Endothelial cell of umbilical vein (primary cell): ENCODE measurements at regions not wholly inside any gene's neighbourhood (a gene's known extent, or its start where the extent isn't known, plus 50 kb on each side); places are given as distances from the start of the nearest gene placed in this dataset.

Experiments used
- BruUV-seq: library from RNA; stranded (reverse); fragments of 400-500 nt; replicated peaks from 2 replicates; lab custom pipeline; 2021; lab: Mats Ljungman, UMichigan
- CTCF ChIA-PET: fragments of 300-600, 350-600 bp; sonication (Branson Sonifier 250); formaldehyde crosslinking; loops from one replicate; lab custom pipeline; 2021; ENCODE audit warnings: antibody characterized with exemption, inconsistent platforms; lab: Charles Lee
- POLR2A ChIA-PET: fragments of 300-600, 350-600 bp; sonication (Branson Sonifier 250); formaldehyde crosslinking; loops from one replicate; lab custom pipeline; 2021; ENCODE audit warnings: antibody characterized with exemption, inconsistent platforms; lab: Charles Lee
- DNase-seq: peaks from one replicate; pipeline ENCODE4 v3.0.0-alpha.2; 2011; ENCODE audit warnings: low read depth, low spot score
- FAIRE-seq: peaks from 2 replicates; lab custom pipeline; 2011; peaks lifted over from hg19 to GRCh38; lab: Jason Lieb, UNC
- H2AFZ ChIP-seq: 2 replicates; pipeline ENCODE4 v1.6.0; 2012; ENCODE audit warnings: low read depth, low read length, control low read depth, inconsistent platforms
- H3K27ac ChIP-seq: 2 replicates; pipeline ENCODE4 v1.5.1; 2011; ENCODE audit warnings: low read depth, mild to moderate bottlenecking, control low read depth, low read length, moderate library complexity; ENCODE audit not compliant: insufficient read depth
- H3K27me3 ChIP-seq, 2 experiments: 2 replicates each; pipeline versions ENCODE4 v1.6.0 to v1.6.1; 2011; ENCODE audit warnings: low read length in 2 of 2, mixed read lengths in 1 of 2; ENCODE audit not compliant: control insufficient read depth in 2 of 2, insufficient read depth in 2 of 2
- H3K36me3 ChIP-seq, 2 experiments: 2 replicates in 1 of 2; 3 replicates in 1 of 2; pipeline ENCODE4 v1.5.1; 2011; ENCODE audit warnings: low read length in 2 of 2, mild to moderate bottlenecking in 1 of 2, moderate library complexity in 1 of 2; ENCODE audit not compliant: control insufficient read depth in 2 of 2, insufficient read depth in 2 of 2; ENCODE audit errors: extremely low read depth in 1 of 2
- H3K4me1 ChIP-seq: 3 replicates; pipeline ENCODE4 v1.5.1; 2011; ENCODE audit warnings: mild to moderate bottlenecking, low read length; ENCODE audit not compliant: control insufficient read depth, insufficient read depth; ENCODE audit errors: extremely low read depth
- H3K4me2 ChIP-seq: 2 replicates; pipeline ENCODE4 v1.6.1; 2011; ENCODE audit warnings: low read length, control low read depth, mixed read lengths; ENCODE audit not compliant: insufficient read depth
- H3K4me3 ChIP-seq, 3 experiments: fragments of 200-600 bp in 1 of 3; sonication (generic), shearing (Covaris generic) in 1 of 3; replicated peaks in 1 of 3; 2 replicates each; pipeline ENCODE4 v1.5.1; 2011 to 2016; ENCODE audit warnings: control low read depth in 3 of 3, low read length in 3 of 3, mild to moderate bottlenecking in 2 of 3, inconsistent platforms in 1 of 3, low read depth in 1 of 3, moderate library complexity in 1 of 3; ENCODE audit not compliant: insufficient read depth in 1 of 3
- H3K79me2 ChIP-seq: 2 replicates; pipeline ENCODE4 v1.6.0; 2012; ENCODE audit warnings: low read length, inconsistent platforms; ENCODE audit not compliant: control insufficient read depth, insufficient read depth
- H3K9ac ChIP-seq: replicated peaks from 2 replicates; pipeline ENCODE3; 2011; ENCODE audit warnings: low read length, control low read depth; ENCODE audit not compliant: insufficient read depth; ENCODE audit errors: extremely low read depth
- H3K9me1 ChIP-seq: replicated peaks from 3 replicates; pipeline ENCODE4 v1.6.0; 2011; ENCODE audit warnings: mild to moderate bottlenecking, low read length; ENCODE audit not compliant: control insufficient read depth, insufficient read depth; ENCODE audit errors: extremely low read depth
- H3K9me3 ChIP-seq: replicated peaks from 2 replicates; pipeline ENCODE4 v1.5.1; 2012; ENCODE audit warnings: low read length, inconsistent platforms; ENCODE audit not compliant: control insufficient read depth, insufficient read depth
- H4K20me1 ChIP-seq: replicated peaks from 2 replicates; pipeline ENCODE3; 2011; ENCODE audit warnings: mild to moderate bottlenecking, low read length; ENCODE audit not compliant: control insufficient read depth, insufficient read depth; ENCODE audit errors: extremely low read depth
- CTCF ChIP-seq, 2 donors: IDR thresholded peaks; 1 replicate in 1 of 2; 2 replicates in 1 of 2; pipeline ENCODE4 v1.5.1; 2011; ENCODE audit warnings: low read length in 2 of 2, mild to moderate bottlenecking in 2 of 2, moderate library complexity in 2 of 2, control low read depth in 1 of 2, inconsistent platforms in 1 of 2, low read depth in 1 of 2; ENCODE audit not compliant: insufficient read depth in 1 of 2; ENCODE audit errors: extremely low read depth in 1 of 2
- FOS ChIP-seq: IDR thresholded peaks from 2 replicates; pipeline ENCODE4 v1.6.1; 2011; ENCODE audit warnings: mild to moderate bottlenecking, low read length, moderate library complexity, borderline replicate concordance; ENCODE audit not compliant: insufficient read depth
- GATA2 ChIP-seq: IDR thresholded peaks from 2 replicates; pipeline ENCODE4 v1.7.0; 2011; ENCODE audit warnings: low read depth, mild to moderate bottlenecking, moderate library complexity, mixed read lengths, low read length; ENCODE audit not compliant: insufficient read length, insufficient read depth
- dilution Hi-C: fragments of 300-500 bp; cut with MboI; formaldehyde crosslinking; loops from one replicate; pipeline ENCODE4 v1.15.0; 2019; ENCODE audit warnings: low sequenced_read_pairs; ENCODE audit not compliant: extremely low pct_ligation_motif_present
- intact Hi-C: fragments of 100-400 bp; cut with micrococcal nuclease; formaldehyde crosslinking; loops from one replicate; pipeline ENCODE4 v1.10.0; 2022

GRCh38 chr3:84125201-84125721 lies 833.5 kb upstream of the CADM2 start:
- H3K9ac ChIP-seq, result no peak overlapping the region
- no peaks in the 10 kb centered on the region for H3K79me2 ChIP-seq
- POLR2A ChIA-PET, result no interaction called here
- no peaks in the 10 kb centered on the region for H3K27me3 ChIP-seq
- no peaks in the 10 kb centered on the region for H3K36me3 ChIP-seq
- no peaks in the 10 kb centered on the region for H3K4me1 ChIP-seq
- FAIRE-seq (no peak), DNase-seq (no peak)
- no peak for TF ChIP-seq FOS
- no peak for TF ChIP-seq GATA2
- dilution Hi-C loops, result no loop called here
- H2AFZ ChIP-seq, result no peak overlapping the region
- H3K4me2 ChIP-seq, result no peak overlapping the region
- no peak overlapping the region for H3K27ac ChIP-seq
- H4K20me1 ChIP-seq, result no peaks in the 10 kb centered on the region
- CTCF ChIA-PET, result no interaction called here
- no peaks in the 10 kb centered on the region for H3K9me1 ChIP-seq
- H3K4me3 ChIP-seq, result no peak overlapping the region
- H3K9me3 ChIP-seq, result no peaks in the 10 kb centered on the region
- BruUV-seq, result no TSS peak
- intact Hi-C loops, result no loop called here

- Histone ChIP-seq H3K4me1 (no peaks in the 10 kb centered on the region), H2AFZ (no peak overlapping the region), H3K4me3 (no peak overlapping the region), H3K9me1 (no peaks in the 10 kb centered on the region), H3K9ac (no peak overlapping the region), H3K4me2 (no peak overlapping the region), H4K20me1 (no peaks in the 10 kb centered on the region), H3K79me2 (no peaks in the 10 kb centered on the region), H3K9me3 (no peaks in the 10 kb centered on the region), H3K36me3 (no peaks in the 10 kb centered on the region), H3K27me3 (no peaks in the 10 kb centered on the region), H3K27ac (no peak overlapping the region)
- CTCF ChIA-PET, result no interaction called here
- intact Hi-C loops, result no loop called here
- DNase-seq (no peak), FAIRE-seq (no peak)
- BruUV-seq, result no TSS peak
- dilution Hi-C loops, result no loop called here
- POLR2A ChIA-PET, result no interaction called here
- TF ChIP-seq GATA2, result no peak
- TF ChIP-seq FOS, result no peak
- TF ChIP-seq CTCF (IDR thresholded peaks at IDR 0.05; ENCODE audit: extremely low read depth in 1 of 2, insufficient read depth in 1 of 2, low read depth in 1 of 2, low read length in 2 of 2), result no peak
Observed at GRCh38 chr3:84125760-84126159, 833.0 kb upstream of the CADM2 start.
